Suprapubic skin (tissue), 4 donors: ENCODE measurements at regions not wholly inside any gene's neighbourhood (a gene's known extent, or its start where the extent isn't known, plus 50 kb on each side); places are given as distances from the start of the nearest gene placed in this dataset.
A peak's percentile ranks its signal among the peaks of the same experiment; 100 is the strongest.

Experiments used
- DNase-seq, 2 donors: peaks; one replicate each; pipeline ENCODE4 v3.0.0-alpha.2; 2019; ENCODE audit warnings: low spot score in 2 of 2
- H3K27ac ChIP-seq: fragments of 200-600 bp; sonication (generic); one replicate; pipeline ENCODE4 v1.5.1; 2019
- H3K27me3 ChIP-seq: fragments of 200-600 bp; sonication (generic); one replicate; pipeline ENCODE4 v1.5.1; 2019
- H3K36me3 ChIP-seq: fragments of 200-600 bp; sonication (generic); one replicate; pipeline ENCODE4 v1.5.1; 2019
- H3K4me1 ChIP-seq: fragments of 200-600 bp; sonication (generic); one replicate; pipeline ENCODE4 v1.5.1; 2019
- H3K4me3 ChIP-seq: fragments of 200-600 bp; sonication (generic); one replicate; pipeline ENCODE4 v1.5.1; 2019; ENCODE audit warnings: mild to moderate bottlenecking
- H3K9me3 ChIP-seq: fragments of 200-600 bp; sonication (generic); one replicate; pipeline ENCODE4 v1.5.1; 2019
- CTCF ChIP-seq, 2 donors: fragments of 200-600 bp in 1 of 2; fragments of 450-650 bp in 1 of 2; sonication (generic) in 1 of 2; IDR thresholded peaks; one replicate each; pipeline ENCODE4 v1.5.1; 2016 to 2019; ENCODE audit warnings: antibody characterized with exemption in 2 of 2, mild to moderate bottlenecking in 1 of 2, moderate library complexity in 1 of 2
- EP300 ChIP-seq: sonication (generic); formaldehyde crosslinking; IDR thresholded peaks from one replicate; pipeline ENCODE4 v1.6.1; 2017; ENCODE audit warnings: antibody characterized with exemption
- POLR2A ChIP-seq, 2 donors: fragments of 450-650 bp; IDR thresholded peaks; one replicate each; pipeline ENCODE4 v1.6.1; 2017; ENCODE audit warnings: antibody characterized with exemption in 2 of 2, mild to moderate bottlenecking in 2 of 2, moderate library complexity in 2 of 2
- POLR2AphosphoS5 ChIP-seq, 3 donors: sonication (generic); formaldehyde crosslinking; IDR thresholded peaks; one replicate each; pipeline ENCODE4 v1.6.1; 2017; ENCODE audit warnings: antibody characterized with exemption in 3 of 3
- WGBS: methylation state at CpG from one replicate; pipeline ENCODE4 v1.1.5; 2018; 5-methylcytosine and 5-hydroxymethylcytosine counted together

- Histone ChIP-seq H3K4me3 (no peak overlapping the region), H3K27me3 (no peaks in the 10 kb centered on the region), H3K9me3 (no peaks in the 10 kb centered on the region), H3K27ac (no peak overlapping the region), H3K4me1 (peaks cover 3% of the 10 kb centered on the region), H3K36me3 (no peaks in the 10 kb centered on the region)
- TF ChIP-seq POLR2AphosphoS5 (IDR thresholded peaks at IDR 0.05) (peak in 1 of 3 donors; percentile 15), CTCF (IDR thresholded peaks at IDR 0.05) (no peak), POLR2A (IDR thresholded peaks at IDR 0.05) (no peak)
- DNase-seq = no peak
- 80% methylated on average over 4 of the region's 4 CpGs for WGBS
These were observed 215.2 kb upstream of the SGO1 start for GRCh38 chr3:20401253-20401652.

- TF ChIP-seq POLR2AphosphoS5 (IDR thresholded peaks at IDR 0.05) (no peak), POLR2A (IDR thresholded peaks at IDR 0.05) (no peak), EP300 (no peak), CTCF (IDR thresholded peaks at IDR 0.05) (no peak)
- Histone ChIP-seq H3K36me3 (no peaks in the 10 kb centered on the region), H3K27me3 (no peaks in the 10 kb centered on the region), H3K4me1 (peaks cover 3% of the 10 kb centered on the region), H3K27ac (no peak overlapping the region), H3K4me3 (no peak overlapping the region), H3K9me3 (no peaks in the 10 kb centered on the region)
- DNase-seq = no peak
- WGBS = 94% methylated on average over 1 of the region's 1 CpG
These were observed 214.7 kb upstream of the SGO1 start for GRCh38 chr3:20400686-20401085.

GRCh38 chr3:20400281-20400680 lies 214.3 kb upstream of the SGO1 start:
- TF ChIP-seq POLR2AphosphoS5 (IDR thresholded peaks at IDR 0.05) = no peak
- TF ChIP-seq EP300 = no peak
- no peak overlapping the region for H3K4me3 ChIP-seq
- no peaks in the 10 kb centered on the region for H3K9me3 ChIP-seq
- H3K4me1 ChIP-seq = peaks cover 3% of the 10 kb centered on the region
- no peaks in the 10 kb centered on the region for H3K27me3 ChIP-seq
- no peaks in the 10 kb centered on the region for H3K36me3 ChIP-seq
- H3K27ac ChIP-seq = no peak overlapping the region
- DNase-seq = no peak
- 51% methylated on average over 2 of the region's 2 CpGs for WGBS

GRCh38 chr3:20396335-20396734 lies 210.3 kb upstream of the SGO1 start:
- Histone ChIP-seq H3K9me3 (no peaks in the 10 kb centered on the region), H3K4me3 (no peak overlapping the region), H3K36me3 (no peaks in the 10 kb centered on the region), H3K4me1 (peaks cover 3% of the 10 kb centered on the region), H3K27ac (no peak overlapping the region), H3K27me3 (no peaks in the 10 kb centered on the region)
- 75% methylated on average over 3 of the region's 3 CpGs for WGBS
- no peak for DNase-seq
- TF ChIP-seq POLR2A (IDR thresholded peaks at IDR 0.05) (no peak), POLR2AphosphoS5 (IDR thresholded peaks at IDR 0.05) (no peak), EP300 (no peak), CTCF (IDR thresholded peaks at IDR 0.05) (no peak)

- Histone ChIP-seq H3K4me1 (no peaks in the 10 kb centered on the region), H3K4me3 (no peak overlapping the region), H3K9me3 (no peaks in the 10 kb centered on the region), H3K27me3 (no peaks in the 10 kb centered on the region), H3K36me3 (no peaks in the 10 kb centered on the region), H3K27ac (no peak overlapping the region)
- no peak for TF ChIP-seq CTCF (IDR thresholded peaks at IDR 0.05)
- TF ChIP-seq POLR2A (IDR thresholded peaks at IDR 0.05) = no peak
- TF ChIP-seq EP300 = no peak
- no peak for TF ChIP-seq POLR2AphosphoS5 (IDR thresholded peaks at IDR 0.05)
- DNase-seq = no peak
- WGBS = 87% methylated on average over 3 of the region's 4 CpGs
These were observed 209.7 kb upstream of the SGO1 start for GRCh38 chr3:20395692-20396091.

GRCh38 chr3:20394243-20394642 lies 208.2 kb upstream of the SGO1 start:
- Histone ChIP-seq H3K27me3 (no peaks in the 10 kb centered on the region), H3K4me1 (no peaks in the 10 kb centered on the region), H3K36me3 (no peaks in the 10 kb centered on the region), H3K27ac (no peak overlapping the region), H3K9me3 (no peaks in the 10 kb centered on the region), H3K4me3 (no peak overlapping the region)
- DNase-seq = no peak
- TF ChIP-seq CTCF (IDR thresholded peaks at IDR 0.05) = no peak
- TF ChIP-seq EP300 = no peak
- no peak for TF ChIP-seq POLR2AphosphoS5 (IDR thresholded peaks at IDR 0.05)
- no peak for TF ChIP-seq POLR2A (IDR thresholded peaks at IDR 0.05)
- WGBS = 75% methylated on average over 3 of the region's 4 CpGs
